KMS-11 (cell line): ENCODE measurements at regions not wholly inside any gene's neighbourhood (a gene's known extent, or its start where the extent isn't known, plus 50 kb on each side); places are given as distances from the start of the nearest gene placed in this dataset.

Experiments
- H2AFZ ChIP-seq: fragments of 200-600 bp; sonication (generic); 2 replicates; pipeline ENCODE4 v1.6.1; 2016; ENCODE audit warnings: antibody characterized with exemption, mixed run types, low read depth
- H3K27ac ChIP-seq: fragments of 200-600 bp; sonication (generic); 2 replicates; pipeline ENCODE4 v1.6.1; 2016; ENCODE audit warnings: mild to moderate bottlenecking, mixed run types
- H3K27me3 ChIP-seq: fragments of 200-600 bp; sonication (generic); 2 replicates; pipeline ENCODE4 v1.6.1; 2017; ENCODE audit warnings: mild to moderate bottlenecking, low read depth, mixed run types, moderate library complexity; ENCODE audit not compliant: insufficient read depth
- H3K36me3 ChIP-seq: fragments of 200-600 bp; sonication (generic); 2 replicates; pipeline ENCODE4 v1.6.1; 2017; ENCODE audit warnings: mild to moderate bottlenecking, mixed run types; ENCODE audit not compliant: insufficient read depth
- H3K4me1 ChIP-seq: fragments of 200-600 bp; sonication (generic); 2 replicates; pipeline ENCODE4 v1.6.1; 2016; ENCODE audit warnings: mild to moderate bottlenecking, low read depth, mixed run types; ENCODE audit not compliant: poor library complexity, severe bottlenecking
- H3K4me2 ChIP-seq: fragments of 200-600 bp; sonication (generic); 2 replicates; pipeline ENCODE4 v1.7.0; 2016; ENCODE audit warnings: mild to moderate bottlenecking, mixed run types
- H3K4me3 ChIP-seq: fragments of 200-600 bp; sonication (generic); IDR thresholded peaks from 2 replicates; pipeline ENCODE4 v1.6.1; 2017; ENCODE audit warnings: low read depth, low read length, mixed read lengths; ENCODE audit not compliant: insufficient read depth
- H3K79me2 ChIP-seq: fragments of 200-600 bp; sonication (generic); 2 replicates; pipeline ENCODE4 v1.6.1; 2016; ENCODE audit warnings: low read depth, mixed run types; ENCODE audit not compliant: insufficient read depth
- H3K9ac ChIP-seq: fragments of 200-600 bp; sonication (generic); 2 replicates; pipeline ENCODE4 v1.6.1; 2016; ENCODE audit warnings: mild to moderate bottlenecking, mixed run types
- H4K20me1 ChIP-seq: fragments of 200-600 bp; sonication (generic); 2 replicates; pipeline ENCODE4 v1.6.1; 2016; ENCODE audit warnings: mild to moderate bottlenecking, mixed run types; ENCODE audit not compliant: insufficient read depth
- TF ChIP-seq, protein P1 (sequence below): fragments of 200-600 bp; sonication (generic); conservative IDR thresholded peaks from 2 replicates; pipeline ENCODE4 v1.6.1; 2017; ENCODE audit warnings: low read depth, mild to moderate bottlenecking, antibody characterized with exemption, low read length, moderate library complexity, mixed read lengths

DNA sequence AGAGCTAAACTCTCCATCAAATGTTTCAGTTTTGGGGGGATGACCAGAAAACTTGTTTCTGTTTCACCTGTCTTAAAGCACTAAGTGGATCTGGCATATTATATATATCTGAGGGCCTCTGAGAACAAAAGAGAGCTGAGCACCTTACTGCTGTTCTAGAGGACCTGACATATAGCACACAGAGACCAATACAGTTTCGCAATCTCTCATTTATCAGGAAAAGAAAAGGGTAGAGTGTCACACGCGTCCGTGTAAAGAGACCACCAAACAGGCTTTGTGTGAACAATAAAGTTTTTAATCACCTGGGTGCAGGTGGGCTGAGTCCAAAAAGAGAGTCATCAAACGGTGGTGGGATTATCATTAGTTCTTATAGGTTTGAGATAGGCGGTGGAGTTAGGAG, 434.5 kb upstream of the KCND2 start:
- no peak overlapping the region for H3K9ac ChIP-seq
- H3K4me3 ChIP-seq, result no peak overlapping the region
- H3K36me3 ChIP-seq, result no peaks in the 10 kb centered on the region
- H3K4me1 ChIP-seq, result peaks cover 8% of the 10 kb centered on the region
- H3K79me2 ChIP-seq, result no peaks in the 10 kb centered on the region
- no peak overlapping the region for H3K27ac ChIP-seq
- H2AFZ ChIP-seq, result no peak overlapping the region
- H4K20me1 ChIP-seq, result no peaks in the 10 kb centered on the region
- no peak overlapping the region for H3K4me2 ChIP-seq
- H3K27me3 ChIP-seq, result no peaks in the 10 kb centered on the region
- TF ChIP-seq, protein P1, sequence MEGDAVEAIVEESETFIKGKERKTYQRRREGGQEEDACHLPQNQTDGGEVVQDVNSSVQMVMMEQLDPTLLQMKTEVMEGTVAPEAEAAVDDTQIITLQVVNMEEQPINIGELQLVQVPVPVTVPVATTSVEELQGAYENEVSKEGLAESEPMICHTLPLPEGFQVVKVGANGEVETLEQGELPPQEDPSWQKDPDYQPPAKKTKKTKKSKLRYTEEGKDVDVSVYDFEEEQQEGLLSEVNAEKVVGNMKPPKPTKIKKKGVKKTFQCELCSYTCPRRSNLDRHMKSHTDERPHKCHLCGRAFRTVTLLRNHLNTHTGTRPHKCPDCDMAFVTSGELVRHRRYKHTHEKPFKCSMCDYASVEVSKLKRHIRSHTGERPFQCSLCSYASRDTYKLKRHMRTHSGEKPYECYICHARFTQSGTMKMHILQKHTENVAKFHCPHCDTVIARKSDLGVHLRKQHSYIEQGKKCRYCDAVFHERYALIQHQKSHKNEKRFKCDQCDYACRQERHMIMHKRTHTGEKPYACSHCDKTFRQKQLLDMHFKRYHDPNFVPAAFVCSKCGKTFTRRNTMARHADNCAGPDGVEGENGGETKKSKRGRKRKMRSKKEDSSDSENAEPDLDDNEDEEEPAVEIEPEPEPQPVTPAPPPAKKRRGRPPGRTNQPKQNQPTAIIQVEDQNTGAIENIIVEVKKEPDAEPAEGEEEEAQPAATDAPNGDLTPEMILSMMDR, result no peak

DNA sequence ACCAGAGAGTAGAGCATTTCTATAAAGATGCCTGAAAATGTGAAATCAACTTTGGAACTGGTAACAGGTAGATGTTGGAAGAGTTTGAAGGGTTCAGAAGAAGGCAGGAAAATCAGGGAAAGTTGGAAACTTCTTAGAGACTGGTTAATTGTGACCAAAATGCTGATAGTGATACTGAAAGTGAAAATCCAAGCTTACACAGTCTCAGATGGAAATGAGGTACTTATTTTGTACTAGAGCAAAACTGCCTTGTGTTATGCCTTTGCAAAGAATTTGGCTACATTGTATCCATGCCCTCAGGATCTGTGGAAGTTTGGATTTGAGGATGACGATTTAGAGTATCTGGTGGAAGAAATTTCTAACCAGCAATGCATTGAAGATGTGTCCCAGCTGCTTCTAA, 430.6 kb upstream of the KCND2 start:
- H4K20me1 ChIP-seq, result no peaks in the 10 kb centered on the region
- H3K79me2 ChIP-seq, result no peaks in the 10 kb centered on the region
- no peaks in the 10 kb centered on the region for H3K27me3 ChIP-seq
- TF ChIP-seq, protein P1, result no peak
- peaks cover 8% of the 10 kb centered on the region for H3K4me1 ChIP-seq
- H3K4me3 ChIP-seq, result no peak overlapping the region
- H2AFZ ChIP-seq, result no peak overlapping the region
- H3K9ac ChIP-seq, result no peak overlapping the region
- H3K4me2 ChIP-seq, result no peak overlapping the region
- no peaks in the 10 kb centered on the region for H3K36me3 ChIP-seq
- no peak overlapping the region for H3K27ac ChIP-seq

DNA sequence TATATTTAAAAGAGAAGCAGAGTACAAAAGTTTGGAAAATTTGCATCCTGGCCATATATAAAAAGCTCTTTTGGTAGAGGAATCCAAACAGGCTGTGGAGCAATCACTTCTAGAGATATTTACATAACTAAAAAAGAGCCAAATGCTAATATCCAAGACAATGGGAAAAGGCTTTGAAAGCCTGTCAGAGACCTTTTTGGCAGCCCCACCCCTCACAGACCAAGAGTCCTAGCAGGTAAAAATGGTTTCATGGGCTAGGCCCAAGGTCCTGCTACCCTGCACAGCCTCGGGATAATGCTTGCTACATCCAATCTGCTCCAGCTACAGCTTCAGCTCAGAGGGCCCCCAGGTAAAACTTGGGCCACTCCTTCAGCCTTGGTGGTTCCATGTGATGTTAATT, 430.2 kb upstream of the KCND2 start:
- H4K20me1 ChIP-seq, result no peaks in the 10 kb centered on the region
- no peaks in the 10 kb centered on the region for H3K36me3 ChIP-seq
- no peak overlapping the region for H3K27ac ChIP-seq
- no peak overlapping the region for H3K9ac ChIP-seq
- H3K79me2 ChIP-seq, result no peaks in the 10 kb centered on the region
- no peak overlapping the region for H3K4me2 ChIP-seq
- no peak overlapping the region for H3K4me3 ChIP-seq
- H2AFZ ChIP-seq, result no peak overlapping the region
- TF ChIP-seq, protein P1, result no peak
- H3K4me1 ChIP-seq, result peaks cover 8% of the 10 kb centered on the region
- no peaks in the 10 kb centered on the region for H3K27me3 ChIP-seq

DNA sequence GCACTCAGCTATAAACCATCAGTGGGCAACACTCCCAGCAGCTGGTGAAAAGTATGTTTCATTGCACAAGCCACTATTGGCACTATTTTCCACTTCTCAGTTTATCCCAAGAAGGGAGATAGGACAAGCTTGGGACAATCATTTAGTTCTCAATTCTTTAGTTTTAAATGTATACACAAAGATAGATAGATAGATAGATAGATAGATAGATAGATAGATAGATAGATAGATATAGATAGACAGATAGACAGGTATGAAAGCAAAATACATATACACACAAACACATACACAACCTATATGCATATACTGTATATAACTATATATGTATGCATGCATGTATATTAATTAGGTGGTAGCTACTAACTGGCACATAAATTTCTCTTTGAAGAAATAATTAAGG, 411.6 kb upstream of the KCND2 start:
- Histone ChIP-seq H3K79me2 (no peaks in the 10 kb centered on the region), H3K4me2 (no peak overlapping the region), H3K4me3 (no peak overlapping the region), H3K36me3 (no peaks in the 10 kb centered on the region), H3K27ac (no peak overlapping the region), H3K9ac (no peak overlapping the region), H3K4me1 (no peaks in the 10 kb centered on the region), H4K20me1 (no peaks in the 10 kb centered on the region), H3K27me3 (no peaks in the 10 kb centered on the region), H2AFZ (no peak overlapping the region)
- TF ChIP-seq, protein P1, result no peak

DNA sequence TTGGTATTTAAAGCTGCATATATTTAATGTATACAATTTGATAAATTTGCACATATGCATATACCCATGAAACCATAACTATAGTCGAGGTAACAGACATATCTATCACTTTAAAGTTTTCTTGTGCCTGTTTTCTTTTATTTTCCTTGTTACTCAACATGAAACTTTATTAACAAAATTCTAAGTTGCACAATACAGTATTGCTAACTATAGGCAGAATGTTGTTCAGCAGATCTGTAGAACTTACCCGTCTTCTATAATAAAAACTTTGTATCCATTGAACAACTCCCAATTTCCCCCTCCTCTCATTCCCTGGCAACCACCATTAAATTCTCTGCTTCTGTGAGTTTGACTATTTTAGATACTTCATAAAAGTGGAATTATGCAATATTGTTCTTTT, 404.6 kb upstream of the KCND2 start:
- Histone ChIP-seq H2AFZ (no peak overlapping the region), H3K36me3 (no peaks in the 10 kb centered on the region), H3K27ac (no peak overlapping the region), H3K27me3 (no peaks in the 10 kb centered on the region), H3K4me2 (no peak overlapping the region), H4K20me1 (no peaks in the 10 kb centered on the region), H3K79me2 (no peaks in the 10 kb centered on the region), H3K9ac (no peak overlapping the region), H3K4me1 (no peaks in the 10 kb centered on the region), H3K4me3 (no peak overlapping the region)
- TF ChIP-seq, protein P1, result no peak
